AG10803 (cell line): ENCODE measurements at regions not wholly inside any gene's neighbourhood (a gene's known extent, or its start where the extent isn't known, plus 50 kb on each side); places are given as distances from the start of the nearest gene placed in this dataset.

Source experiments
- DNase-seq: peaks from one replicate; pipeline ENCODE4 v3.0.0; 2010; ENCODE audit warnings: low read depth
- H3K4me3 ChIP-seq: 2 replicates; pipeline ENCODE4 v1.5.1; 2011; ENCODE audit warnings: mild to moderate bottlenecking, low read length, control low read depth
- CTCF ChIP-seq: conservative IDR thresholded peaks from 2 replicates; pipeline ENCODE4 v1.5.1; 2011; ENCODE audit warnings: mild to moderate bottlenecking, low read length, control low read depth, inconsistent platforms

- no peak for TF ChIP-seq CTCF
- no peak for DNase-seq
These were observed 73.8 kb upstream of the TBX3 start for GRCh38 chr12:114757684-114758325.

GRCh38 chr12:114752217-114752616, 68.2 kb upstream of the TBX3 start:
- DNase-seq: no peak
- no peak for TF ChIP-seq CTCF

More at GRCh38 chr12:114757684-114758325, 73.8 kb upstream of the TBX3 start:
- no peak overlapping the region for H3K4me3 ChIP-seq

GRCh38 chr12:114751712-114752111, 67.7 kb upstream of the TBX3 start:
- no peak for DNase-seq
- TF ChIP-seq CTCF: no peak
- H3K4me3 ChIP-seq: no peak overlapping the region

More at GRCh38 chr12:114752217-114752616, 68.2 kb upstream of the TBX3 start:
- H3K4me3 ChIP-seq: no peak overlapping the region

GRCh38 chr12:114750917-114751316, 66.9 kb upstream of the TBX3 start:
- H3K4me3 ChIP-seq: no peak overlapping the region
- no peak for TF ChIP-seq CTCF
- no peak for DNase-seq

- H3K4me3 ChIP-seq: no peak overlapping the region
- TF ChIP-seq CTCF: no peak
- DNase-seq: no peak
These were observed 65.1 kb upstream of the TBX3 start for GRCh38 chr12:114749065-114749464.

GRCh38 chr12:114747012-114747858, 63.3 kb upstream of the TBX3 start:
- TF ChIP-seq CTCF: no peak
- no peak overlapping the region for H3K4me3 ChIP-seq
- DNase-seq: peak; percentile 38
